GM12892 (cell line): ENCODE measurements at regions not wholly inside any gene's neighbourhood (a gene's known extent, or its start where the extent isn't known, plus 50 kb on each side); places are given as distances from the start of the nearest gene placed in this dataset.

ENCODE experiments used
- POLR2A ChIP-seq: IDR thresholded peaks from 2 replicates; pipeline ENCODE4 v1.6.1; 2011; ENCODE audit warnings: low read depth, low read length, control low read depth
- POLR2AphosphoS5 ChIP-seq: IDR thresholded peaks from 2 replicates; pipeline ENCODE4 v1.6.1; 2011; ENCODE audit warnings: low read depth, low read length, control low read depth
- TAF1 ChIP-seq: IDR thresholded peaks from 2 replicates; pipeline ENCODE4 v1.6.1; 2011; ENCODE audit warnings: low read depth, mild to moderate bottlenecking, control low read depth, low read length, borderline replicate concordance

DNA sequence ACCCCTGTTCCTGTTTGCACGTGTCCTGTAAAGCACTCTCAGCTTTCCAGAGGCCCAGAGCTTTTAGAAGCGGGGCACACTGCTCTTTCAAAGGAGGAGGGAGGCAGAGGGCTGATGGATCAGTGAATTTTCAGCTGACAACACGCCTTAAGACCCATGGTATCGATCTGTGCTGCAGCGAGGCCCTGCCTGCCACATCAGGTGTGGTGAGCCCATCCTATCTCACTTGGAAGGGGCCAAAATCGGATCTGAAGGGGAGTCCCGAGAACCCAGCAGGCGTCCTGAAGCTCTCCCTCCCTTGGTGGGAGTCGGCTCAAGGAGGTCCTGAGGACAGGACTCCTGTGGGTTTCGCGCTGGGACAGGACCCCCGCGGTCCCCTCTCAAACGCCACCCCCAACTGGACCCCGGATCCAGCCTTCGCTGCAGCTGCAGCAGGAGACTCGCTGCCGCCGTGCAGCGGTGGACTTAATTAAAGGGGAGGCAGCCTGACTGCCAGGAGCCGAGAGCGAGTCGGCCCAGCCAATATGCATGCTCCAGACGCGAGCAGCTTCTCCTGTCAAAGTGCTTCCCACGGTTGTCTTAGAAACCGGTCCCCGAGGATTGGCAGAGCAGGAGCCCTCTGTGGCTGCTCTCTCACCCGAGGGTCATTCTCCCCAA lies 580.0 kb upstream of the ZNF337 start:
- TF ChIP-seq POLR2A (no peak), POLR2AphosphoS5 (no peak), TAF1 (no peak)
